C4-2B (cell line): ENCODE measurements at regions not wholly inside any gene's neighbourhood (a gene's known extent, or its start where the extent isn't known, plus 50 kb on each side); places are given as distances from the start of the nearest gene placed in this dataset.

ENCODE experiments used
- ZFX ChIP-seq: fragments of 450-650 bp; IDR thresholded peaks from 2 replicates; pipeline ENCODE4 v1.6.1; 2017
- TF ChIP-seq, protein P1 (sequence below): fragments of 450-650 bp; conservative IDR thresholded peaks from 2 replicates; pipeline ENCODE4 v1.5.1; 2017; ENCODE audit warnings: mild to moderate bottlenecking

DNA sequence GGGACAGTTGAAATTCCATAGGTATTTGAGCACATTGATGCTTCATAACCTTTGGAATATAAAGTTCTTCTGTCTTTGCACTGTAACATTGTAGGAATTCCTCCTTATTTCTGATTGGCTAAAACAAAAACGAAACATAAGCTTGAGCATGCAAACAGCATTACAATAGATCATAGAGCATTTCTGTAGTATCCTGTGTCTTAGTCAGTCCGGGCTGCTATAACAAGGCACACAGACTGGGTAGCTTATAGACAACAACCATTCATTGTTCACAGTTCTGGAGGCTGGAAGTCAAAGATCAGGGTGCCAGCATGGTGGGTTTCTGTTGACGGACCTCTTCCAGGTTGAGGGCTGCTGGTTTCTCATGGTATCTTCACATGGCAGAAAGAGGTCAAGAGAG, 188.7 kb upstream of the SOX21 start:
- TF ChIP-seq, protein P1, sequence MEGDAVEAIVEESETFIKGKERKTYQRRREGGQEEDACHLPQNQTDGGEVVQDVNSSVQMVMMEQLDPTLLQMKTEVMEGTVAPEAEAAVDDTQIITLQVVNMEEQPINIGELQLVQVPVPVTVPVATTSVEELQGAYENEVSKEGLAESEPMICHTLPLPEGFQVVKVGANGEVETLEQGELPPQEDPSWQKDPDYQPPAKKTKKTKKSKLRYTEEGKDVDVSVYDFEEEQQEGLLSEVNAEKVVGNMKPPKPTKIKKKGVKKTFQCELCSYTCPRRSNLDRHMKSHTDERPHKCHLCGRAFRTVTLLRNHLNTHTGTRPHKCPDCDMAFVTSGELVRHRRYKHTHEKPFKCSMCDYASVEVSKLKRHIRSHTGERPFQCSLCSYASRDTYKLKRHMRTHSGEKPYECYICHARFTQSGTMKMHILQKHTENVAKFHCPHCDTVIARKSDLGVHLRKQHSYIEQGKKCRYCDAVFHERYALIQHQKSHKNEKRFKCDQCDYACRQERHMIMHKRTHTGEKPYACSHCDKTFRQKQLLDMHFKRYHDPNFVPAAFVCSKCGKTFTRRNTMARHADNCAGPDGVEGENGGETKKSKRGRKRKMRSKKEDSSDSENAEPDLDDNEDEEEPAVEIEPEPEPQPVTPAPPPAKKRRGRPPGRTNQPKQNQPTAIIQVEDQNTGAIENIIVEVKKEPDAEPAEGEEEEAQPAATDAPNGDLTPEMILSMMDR = no peak
- no peak for TF ChIP-seq ZFX
